COLO668 (cell line): ENCODE measurements at regions not wholly inside any gene's neighbourhood (a gene's known extent, or its start where the extent isn't known, plus 50 kb on each side); places are given as distances from the start of the nearest gene placed in this dataset.
"Not testable (repeated sequence)": the region's sequence is repeated elsewhere in the genome, so short reads cannot be mapped to it uniquely, and the experiment has no call there.

ENCODE experiments used
- DNase-seq: peaks from one replicate; lab custom pipeline; 2025; ENCODE audit not compliant: unreplicated experiment; lab: John Stamatoyannopoulos, UW

DNA sequence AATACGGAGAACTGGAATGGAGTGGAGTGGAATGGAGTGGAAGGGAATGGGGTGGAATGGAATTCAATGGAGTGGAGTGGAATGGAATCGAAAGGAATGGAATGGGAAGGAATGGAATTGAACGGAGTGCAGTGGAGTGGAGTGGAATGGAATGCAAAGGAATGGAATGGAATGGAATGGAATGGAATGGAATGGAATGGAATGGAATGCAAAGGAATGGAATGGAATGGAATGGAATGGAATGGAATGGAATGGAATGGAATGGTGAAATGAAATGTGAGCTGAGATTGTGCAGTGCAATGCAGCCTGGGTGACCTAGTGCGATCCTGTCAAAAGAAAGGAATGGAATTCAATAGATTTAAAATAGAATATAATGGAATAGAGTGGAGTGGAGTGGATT lies 357.3 kb upstream of the WSB1 start:
- DNase-seq, result not testable (repeated sequence)

GRCh38 chr17:26937750-26938322 lies 356.1 kb upstream of the WSB1 start:
- not testable (repeated sequence) for DNase-seq

GRCh38 chr17:26939755-26940154 lies 354.2 kb upstream of the WSB1 start:
- DNase-seq, result not testable (repeated sequence)

DNA sequence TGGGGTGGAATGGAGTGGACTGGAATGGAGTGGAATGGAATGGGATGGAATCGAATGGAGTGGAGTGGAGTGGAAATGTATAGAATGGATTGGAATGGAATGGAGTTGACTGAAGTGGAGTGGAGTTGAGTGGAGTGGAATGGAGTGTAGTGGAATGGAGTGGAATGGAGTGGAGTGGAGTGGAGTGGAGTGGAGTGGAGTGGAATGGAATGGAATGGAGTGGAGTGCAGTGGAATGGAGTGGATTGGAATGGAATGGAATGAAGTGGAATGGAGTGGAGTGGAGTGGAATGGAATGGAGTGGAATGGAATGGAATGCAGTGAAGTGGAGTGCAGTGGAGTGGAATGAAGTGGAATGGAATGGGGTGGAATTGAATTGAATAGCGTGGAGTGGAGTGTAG lies 353.3 kb upstream of the WSB1 start:
- DNase-seq, result not testable (repeated sequence)

DNA sequence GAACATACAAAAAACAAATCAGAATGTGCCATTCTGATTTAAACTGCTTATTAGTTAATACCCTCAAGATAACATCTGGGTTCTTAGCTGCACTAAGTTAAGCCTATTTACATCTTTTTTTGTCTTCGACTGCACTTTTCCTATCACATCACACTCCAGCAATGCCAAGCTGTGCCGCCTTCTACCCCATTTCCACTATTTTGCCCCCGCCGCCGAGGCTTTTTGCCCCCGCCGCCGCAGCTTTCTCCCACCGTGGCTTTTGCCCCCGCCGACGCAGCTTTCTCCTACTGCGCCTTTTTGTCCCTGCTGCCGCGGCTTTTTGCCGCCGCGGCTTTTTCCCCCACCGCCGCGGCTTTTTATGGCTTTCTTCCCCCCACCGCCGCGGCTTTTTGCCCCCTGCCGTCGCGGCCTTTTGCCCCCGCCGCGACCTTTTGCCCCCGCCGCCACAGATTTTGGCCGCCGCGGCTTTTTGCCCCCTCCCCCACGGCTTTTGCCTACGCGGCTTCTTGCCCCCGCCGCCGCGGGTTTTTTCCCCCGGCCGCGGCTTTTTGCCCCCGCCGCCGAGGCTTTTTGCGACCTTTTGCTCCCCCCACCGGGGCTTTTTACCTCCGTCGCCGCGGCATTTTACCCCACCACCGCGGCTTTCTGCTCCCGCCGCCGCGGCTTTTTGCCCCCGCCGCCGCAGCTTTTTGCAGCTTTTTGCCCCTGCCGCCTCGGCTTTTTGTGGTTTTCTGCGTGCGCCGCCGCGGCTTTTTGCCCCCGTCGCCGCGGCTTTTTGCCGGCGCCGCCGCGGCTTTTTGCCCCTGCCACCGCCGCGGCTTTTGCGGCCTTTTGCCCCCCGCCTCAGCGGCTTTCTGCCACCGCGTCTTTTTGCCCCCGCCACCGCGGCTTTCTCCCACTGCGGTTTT lies 331.4 kb upstream of the WSB1 start:
- no peak for DNase-seq

GRCh38 chr17:26963163-26963503 lies 330.8 kb upstream of the WSB1 start:
- no peak for DNase-seq

GRCh38 chr17:26965898-26966624 lies 327.9 kb upstream of the WSB1 start:
- not testable (repeated sequence) for DNase-seq

GRCh38 chr17:26966625-26967179 lies 327.2 kb upstream of the WSB1 start:
- not testable (repeated sequence) for DNase-seq

DNA sequence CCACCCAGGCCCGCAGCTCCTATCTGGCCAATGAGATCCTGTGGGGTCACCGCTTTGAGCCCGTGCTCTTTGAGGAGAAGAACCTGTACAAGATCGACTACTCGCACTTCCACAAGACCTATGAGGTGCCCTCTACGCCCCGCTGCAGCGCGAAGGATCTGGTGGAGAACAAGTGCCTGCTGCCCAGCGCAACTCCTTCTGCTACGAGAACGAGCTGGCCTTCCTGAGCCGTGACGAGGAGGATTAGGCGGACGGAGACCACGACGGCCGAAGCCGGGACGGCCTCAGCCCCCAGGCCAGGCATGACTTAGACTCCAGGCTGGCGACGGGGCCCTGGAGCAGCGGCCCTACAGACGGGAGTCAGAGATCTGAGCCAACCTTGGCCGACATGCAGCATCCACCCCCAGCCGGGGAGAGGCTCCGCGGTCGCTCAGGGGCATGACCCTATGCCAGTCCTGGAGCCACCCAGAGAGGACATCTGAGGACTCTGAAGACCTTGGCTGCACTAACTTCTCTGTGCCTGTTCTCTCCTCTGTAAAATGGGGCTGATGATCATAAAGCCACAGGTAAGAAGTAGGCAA lies 312.0 kb upstream of the WSB1 start:
- DNase-seq, result not testable (repeated sequence)

DNA sequence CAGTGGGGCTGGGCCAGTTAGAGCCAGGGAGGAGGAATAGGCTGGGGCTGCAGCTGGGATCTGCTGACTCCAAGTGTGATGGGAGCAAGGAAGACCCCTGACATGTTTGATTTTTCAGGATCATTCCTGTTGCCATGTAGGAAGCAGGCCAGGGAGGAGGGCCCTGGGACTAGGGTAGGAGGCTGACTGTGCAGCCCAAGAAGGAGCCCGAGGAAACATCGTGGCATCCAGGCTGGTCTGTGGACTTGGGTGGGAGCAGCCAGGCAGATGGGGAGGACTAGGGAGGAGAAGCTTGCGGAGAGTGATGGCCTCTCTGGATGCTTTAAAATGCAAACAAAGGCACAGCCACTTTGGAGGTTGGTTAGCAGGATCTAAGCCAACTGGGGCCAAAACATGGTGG lies 311.4 kb upstream of the WSB1 start:
- not testable (repeated sequence) for DNase-seq

- not testable (repeated sequence) for DNase-seq
Measured at GRCh38 chr17:26987851-26988250, 306.1 kb upstream of the WSB1 start.

GRCh38 chr17:26994648-26995047 lies 299.3 kb upstream of the WSB1 start:
- not testable (repeated sequence) for DNase-seq

DNA sequence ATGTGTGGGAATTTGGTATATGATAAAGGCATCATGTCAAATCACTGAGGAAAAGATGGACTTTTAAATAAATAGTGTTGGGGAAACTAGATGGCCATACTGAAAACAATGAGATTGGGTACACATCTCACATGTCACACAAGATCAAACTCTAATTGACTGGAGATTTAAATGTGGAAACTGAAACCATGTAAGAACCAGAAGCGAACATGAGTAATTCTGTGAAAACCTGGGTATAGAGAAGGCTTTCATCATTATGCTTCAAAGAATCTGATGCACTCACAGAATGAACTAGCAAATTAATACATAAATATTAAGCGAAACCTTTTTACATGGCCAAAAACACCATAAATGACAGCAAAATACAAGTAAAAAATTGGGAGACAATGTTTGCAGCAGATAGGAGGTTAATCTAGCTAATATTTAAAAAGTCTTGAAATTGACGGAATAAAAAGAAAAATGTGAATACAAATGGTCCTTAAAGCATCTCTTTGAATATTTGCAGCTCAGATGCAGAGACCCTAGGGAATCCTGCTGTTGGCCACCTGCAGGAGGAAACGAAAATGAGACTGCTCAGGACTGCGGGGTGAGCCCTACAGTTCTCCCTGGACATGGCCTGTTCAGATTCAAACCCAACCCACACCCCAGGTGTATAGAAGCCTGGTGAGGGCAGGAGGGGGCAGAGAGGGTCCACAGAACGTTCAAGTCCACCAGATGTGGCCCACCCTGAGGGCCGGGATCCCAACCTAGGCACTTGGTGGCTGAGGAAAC lies 297.6 kb upstream of the WSB1 start:
- not testable (repeated sequence) for DNase-seq

DNA sequence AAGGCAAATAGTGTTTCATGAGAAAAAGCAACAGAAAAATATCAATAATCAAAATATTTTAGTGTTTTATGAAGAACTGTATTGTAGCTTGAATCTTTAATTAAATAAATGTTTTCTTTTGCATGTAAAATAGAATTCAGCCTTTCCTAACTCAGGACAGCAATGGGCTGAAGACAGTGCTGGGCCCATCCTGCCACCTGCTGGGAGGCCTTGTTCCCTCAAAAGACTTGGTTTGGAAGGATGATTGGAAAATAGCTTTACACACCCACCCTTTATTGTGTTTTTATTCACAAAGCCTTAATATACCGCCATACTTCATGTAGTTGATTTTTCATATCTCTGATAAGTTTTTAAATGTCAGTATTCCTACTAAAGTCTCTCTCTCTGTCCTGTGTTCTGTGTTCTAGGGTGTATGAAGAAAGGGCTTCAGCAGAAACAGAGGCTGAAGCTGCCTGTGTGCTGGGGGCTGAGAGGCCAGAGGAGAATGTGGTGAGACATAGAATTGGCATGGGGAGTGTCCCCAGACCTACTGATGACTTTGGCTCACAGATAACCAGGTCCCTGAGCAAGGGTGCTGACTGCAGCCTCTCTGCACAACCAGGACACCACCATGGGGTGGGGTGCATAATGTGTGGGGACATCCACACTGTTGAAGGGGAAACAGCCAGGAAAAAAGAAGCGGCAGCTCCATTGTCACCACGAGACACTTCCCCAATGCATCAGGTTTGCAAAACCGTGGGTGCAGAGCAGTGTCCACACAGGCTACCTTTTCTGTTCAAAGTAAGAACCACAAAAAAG lies 286.0 kb upstream of the WSB1 start:
- DNase-seq, result not testable (repeated sequence)

- no peak for DNase-seq
Measured at GRCh38 chr17:27009087-27009486, 284.8 kb upstream of the WSB1 start.

- not testable (repeated sequence) for DNase-seq
Measured at GRCh38 chr17:27010138-27010537, 283.8 kb upstream of the WSB1 start.

DNA sequence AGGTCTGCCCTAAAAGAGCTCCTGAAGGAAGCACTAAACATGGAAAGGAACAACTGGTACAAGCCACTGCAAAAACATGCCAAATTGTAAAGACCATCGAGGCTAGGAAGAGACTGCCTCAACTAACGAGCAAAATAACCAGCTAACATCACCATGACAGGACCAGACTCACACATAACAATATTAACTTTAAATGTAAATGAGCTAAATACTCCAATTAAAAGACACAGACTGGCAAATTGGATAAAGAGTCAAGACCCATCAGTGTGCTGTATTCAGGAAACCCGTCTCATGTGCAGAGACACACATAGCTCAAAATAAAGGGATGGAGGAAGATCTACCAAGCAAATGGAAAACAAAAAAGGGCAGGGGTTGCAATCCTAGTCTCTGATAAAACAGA lies 263.4 kb upstream of the WSB1 start:
- not testable (repeated sequence) for DNase-seq

- DNase-seq, result peak; percentile 0
Measured at GRCh38 chr17:27038676-27039075, 255.2 kb upstream of the WSB1 start.

- peak; percentile 1 for DNase-seq
Measured at GRCh38 chr17:27045039-27045438, 248.9 kb upstream of the WSB1 start.
